ENCODE measurements at regions not wholly inside any gene's neighbourhood (a gene's known extent, or its start where the extent isn't known, plus 50 kb on each side); places are given as distances from the start of the nearest gene placed in this dataset.

DNA sequence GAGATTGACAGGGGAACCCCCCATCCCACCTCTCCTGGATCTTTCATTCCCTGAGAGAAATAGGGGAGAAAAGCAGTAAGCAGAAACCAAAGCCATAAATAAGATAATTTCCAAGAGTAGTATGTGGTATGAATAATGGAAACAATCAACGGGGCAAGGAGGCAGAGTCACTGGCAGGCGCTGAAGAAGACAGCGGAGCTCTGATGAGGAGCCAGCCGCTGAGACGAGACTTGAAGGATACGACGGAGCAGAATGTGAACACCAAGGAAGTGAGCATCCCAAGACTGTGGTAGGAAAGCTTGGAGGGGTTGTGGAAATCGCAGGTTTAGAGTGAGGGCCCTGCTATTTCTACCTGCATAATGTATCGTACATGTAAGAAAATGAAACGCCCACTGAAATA is 93.6 kb upstream of the CBLN2 start:
- Histone ChIP-seq H3K14ac (replicated peaks; ENCODE audit: low read depth, low read length) (no peak overlapping the region), H3K18ac (ENCODE audit: low read depth, low read length) (no peak overlapping the region), H4K5ac (ENCODE audit: low read depth, low read length) (no peak overlapping the region), H3K27ac (ENCODE audit: insufficient read depth, low read length) (no peak overlapping the region), H2BK120ac (ENCODE audit: low read depth, low read length) (no peak overlapping the region), H3K4me3 (ENCODE audit: insufficient read depth, low read depth, low read length) (no peak overlapping the region), H4K20me1 (ENCODE audit: insufficient read depth, low read length) (no peaks in the 10 kb centered on the region), H2AK5ac (ENCODE audit: low read depth, low read length) (no peak overlapping the region), H2AFZ (replicated peaks; ENCODE audit: low read length, poor library complexity) (no peak overlapping the region), H2AK9ac (replicated peaks; ENCODE audit: low read depth, low read length, poor library complexity) (no peak overlapping the region), H2BK20ac (ENCODE audit: low read depth, low read length) (no peak overlapping the region), H3K27me3 (ENCODE audit: control insufficient read depth, insufficient read depth, low read length) (no peaks in the 10 kb centered on the region), H3K56ac (ENCODE audit: extremely low read depth, insufficient read depth, low read length) (no peak overlapping the region), H3K4me1 (ENCODE audit: control insufficient read depth, insufficient read depth, low read length) (no peaks in the 10 kb centered on the region), H3K9me3 (ENCODE audit: control insufficient read depth, insufficient read depth, low read length) (peaks cover 6% of the 10 kb centered on the region), H3K36me3 (ENCODE audit: control insufficient read depth, insufficient read depth, low read length) (no peaks in the 10 kb centered on the region), H4K8ac (ENCODE audit: low read depth in 2 of 2, low read length in 2 of 2) (no peak overlapping the region), H4K91ac (ENCODE audit: insufficient read depth, low read depth, low read length) (no peak overlapping the region), H2BK15ac (ENCODE audit: low read depth, low read length) (no peak overlapping the region), H3K4me2 (ENCODE audit: low read depth, low read length) (no peak overlapping the region), H3K23ac (ENCODE audit: low read depth, low read length) (no peak overlapping the region), H3K9me1 (ENCODE audit: insufficient read depth, low read length) (no peaks in the 10 kb centered on the region), H3K79me1 (ENCODE audit: low read depth in 1 of 2, low read length in 2 of 2) (no peaks in the 10 kb centered on the region), H3K4ac (ENCODE audit: low read depth, low read length) (no peak overlapping the region), H3K9ac (ENCODE audit: low read depth, low read length) (no peak overlapping the region), H2BK5ac (ENCODE audit: low read depth, low read length, poor library complexity, severe bottlenecking) (no peak overlapping the region)
- intact Hi-C loops (cut with micrococcal nuclease) (no loop called here), in situ Hi-C loops (cut with MboI; ENCODE audit: low sequenced_read_pairs) (no loop called here), dilution Hi-C loops (cut with HindIII; ENCODE audit: low sequenced_read_pairs, unreplicated experiment) (no loop called here)
- ChIA-PET CTCF (no interaction called here), POLR2A (ENCODE audit: unreplicated experiment) (no interaction called here)
- no TSS peak for BruUV-seq (replicated peaks)
- TF ChIP-seq RCOR1 (IDR thresholded peaks at IDR 0.05; ENCODE audit: insufficient replicate concordance, low read length) (no peak), CHD1 (IDR thresholded peaks at IDR 0.05; ENCODE audit: low read depth, low read length) (no peak)
- TF ChIP-seq, protein P1, sequence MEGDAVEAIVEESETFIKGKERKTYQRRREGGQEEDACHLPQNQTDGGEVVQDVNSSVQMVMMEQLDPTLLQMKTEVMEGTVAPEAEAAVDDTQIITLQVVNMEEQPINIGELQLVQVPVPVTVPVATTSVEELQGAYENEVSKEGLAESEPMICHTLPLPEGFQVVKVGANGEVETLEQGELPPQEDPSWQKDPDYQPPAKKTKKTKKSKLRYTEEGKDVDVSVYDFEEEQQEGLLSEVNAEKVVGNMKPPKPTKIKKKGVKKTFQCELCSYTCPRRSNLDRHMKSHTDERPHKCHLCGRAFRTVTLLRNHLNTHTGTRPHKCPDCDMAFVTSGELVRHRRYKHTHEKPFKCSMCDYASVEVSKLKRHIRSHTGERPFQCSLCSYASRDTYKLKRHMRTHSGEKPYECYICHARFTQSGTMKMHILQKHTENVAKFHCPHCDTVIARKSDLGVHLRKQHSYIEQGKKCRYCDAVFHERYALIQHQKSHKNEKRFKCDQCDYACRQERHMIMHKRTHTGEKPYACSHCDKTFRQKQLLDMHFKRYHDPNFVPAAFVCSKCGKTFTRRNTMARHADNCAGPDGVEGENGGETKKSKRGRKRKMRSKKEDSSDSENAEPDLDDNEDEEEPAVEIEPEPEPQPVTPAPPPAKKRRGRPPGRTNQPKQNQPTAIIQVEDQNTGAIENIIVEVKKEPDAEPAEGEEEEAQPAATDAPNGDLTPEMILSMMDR (conservative IDR thresholded peaks at IDR 0.05; ENCODE audit: low read depth, low read length): no peak
- 90% methylated on average over 5 of the region's 10 CpGs; no CpG with 5 or more reads in 1 of the 2 experiments for WGBS, 2 experiments (ENCODE audit: extremely low coverage in 2 of 2, insufficient read length in 1 of 2)
- no peak for ATAC-seq (ENCODE audit: low read depth)
- DNase-seq: no peak
